HG03439 (cell line): ENCODE measurements at regions not wholly inside any gene's neighbourhood (a gene's known extent, or its start where the extent isn't known, plus 50 kb on each side); places are given as distances from the start of the nearest gene placed in this dataset.

Experiments used
- ATAC-seq: cut with Tn5 transposase; IDR thresholded peaks from one replicate; pipeline ENCODE4 v1.9.1; 2021; ENCODE audit warnings: mild to moderate bottlenecking, moderate library complexity; ENCODE audit not compliant: unreplicated experiment

GRCh38 chr6:133818320-133818719, 70.6 kb upstream of the TCF21 start:
- ATAC-seq: no peak

GRCh38 chr6:133820208-133820607, 68.7 kb upstream of the TCF21 start:
- no peak for ATAC-seq

DNA sequence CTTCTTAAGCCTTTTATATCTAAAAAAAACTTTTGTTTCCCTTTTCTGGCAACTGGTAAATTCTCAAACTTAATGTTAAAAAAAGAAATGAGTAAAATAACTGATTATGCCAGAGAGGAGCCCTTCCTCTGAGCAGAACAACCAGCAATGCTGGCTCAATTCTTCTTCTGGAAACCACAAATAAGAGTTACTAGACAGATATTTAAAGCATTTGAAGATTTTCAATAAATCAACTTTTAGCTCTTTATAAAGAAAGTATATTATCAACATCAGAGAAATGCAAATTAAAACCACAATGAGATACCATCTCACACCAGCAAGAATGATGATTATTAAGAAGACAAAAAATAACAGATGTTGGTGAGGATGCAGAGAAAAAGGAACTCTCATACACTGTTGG, 61.1 kb upstream of the TCF21 start:
- ATAC-seq: no peak

DNA sequence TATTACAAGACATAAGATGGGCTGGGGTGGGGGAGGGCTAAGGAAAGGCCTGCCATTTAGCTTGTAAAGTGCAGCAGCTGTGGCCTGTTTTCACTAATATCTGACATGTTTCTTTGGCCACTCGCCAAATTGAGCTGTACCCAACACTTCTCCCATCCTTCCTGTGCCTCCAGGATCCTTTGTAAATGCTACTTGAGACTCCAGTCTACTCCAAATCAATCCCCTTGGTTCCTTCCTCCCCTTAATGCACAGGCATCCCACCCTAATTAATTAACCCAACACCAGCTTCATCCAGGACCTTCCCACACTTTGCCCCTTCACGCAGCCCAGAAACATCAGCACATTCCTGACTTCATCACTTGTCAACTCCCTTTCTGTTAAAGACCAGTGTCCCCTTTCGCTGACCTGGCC, 55.0 kb upstream of the TCF21 start:
- no peak for ATAC-seq

GRCh38 chr6:133834472-133835170, 54.3 kb upstream of the TCF21 start:
- no peak for ATAC-seq

DNA sequence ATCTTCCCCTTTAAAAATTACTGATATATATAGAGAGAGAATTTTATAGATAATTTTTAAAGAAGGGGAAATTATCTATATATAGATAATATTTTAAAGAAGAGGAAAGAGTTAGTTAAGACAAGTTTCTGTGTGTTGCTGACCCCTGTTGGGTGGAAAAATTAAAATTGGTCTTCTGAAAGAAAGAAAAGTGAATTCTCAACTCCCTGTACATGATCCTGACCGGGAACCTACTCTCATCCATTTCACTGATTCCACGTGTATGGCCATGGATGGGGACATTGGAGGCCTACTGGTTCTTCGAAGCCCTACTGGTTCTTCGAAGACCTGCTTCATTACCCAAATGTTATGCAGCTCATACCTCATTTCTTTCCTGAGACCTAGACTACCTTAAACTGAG, 53.0 kb upstream of the TCF21 start:
- ATAC-seq: no peak

DNA sequence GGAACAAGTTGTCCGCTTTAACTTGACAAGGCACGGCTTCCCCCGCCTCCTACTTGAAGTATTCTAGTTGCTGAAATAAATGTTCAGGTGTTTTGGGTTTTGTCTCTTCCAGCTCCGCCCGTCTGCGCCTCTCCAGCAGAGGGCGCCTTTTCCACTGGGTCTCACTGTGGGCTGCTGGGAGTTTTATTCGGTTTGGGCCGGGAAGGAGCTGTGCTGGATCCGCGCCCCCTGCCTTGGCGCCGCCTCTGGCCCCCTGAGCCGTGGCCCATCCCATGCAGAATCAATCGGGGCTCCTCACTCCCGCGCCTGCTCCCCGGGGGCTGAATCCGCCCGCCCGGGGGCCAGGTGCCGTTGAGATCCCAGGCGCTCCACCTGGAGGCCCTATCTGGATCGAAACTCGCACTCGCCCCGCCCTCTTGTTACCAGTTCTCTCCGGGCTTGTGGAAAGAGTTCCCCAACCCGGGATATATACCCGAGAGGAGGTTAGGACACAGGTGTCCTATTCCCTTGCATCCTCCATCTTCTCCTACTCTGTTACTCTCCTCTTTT, 51.0 kb upstream of the TCF21 start:
- peak; percentile 85 for ATAC-seq
